Neural cell (in vitro differentiated cells): ENCODE measurements at regions not wholly inside any gene's neighbourhood (a gene's known extent, or its start where the extent isn't known, plus 50 kb on each side); places are given as distances from the start of the nearest gene placed in this dataset.

ENCODE experiments used
- H2AFZ ChIP-seq: fragments of 200-600, 300-800 bp; sonication (generic), shearing (Covaris generic); 2 replicates; pipeline ENCODE4 v1.6.0; 2014; ENCODE audit warnings: low read depth, mild to moderate bottlenecking, antibody characterized with exemption, low read length, moderate library complexity
- H3F3A ChIP-seq: fragments of 200-600 bp; shearing (Covaris generic); 2 replicates; pipeline ENCODE4 v1.6.1; 2016; ENCODE audit warnings: mild to moderate bottlenecking, moderate library complexity, mixed read lengths, antibody characterized with exemption, low read length; ENCODE audit not compliant: insufficient read depth, poor library complexity, severe bottlenecking
- H3K27ac ChIP-seq: fragments of 200-600, 300-800 bp; sonication (generic), shearing (Covaris generic); 2 replicates; pipeline ENCODE4 v1.5.1; 2014; ENCODE audit warnings: mild to moderate bottlenecking, low read length, moderate library complexity
- H3K27me3 ChIP-seq: fragments of 300-800, 200-600 bp; sonication (generic), shearing (Covaris generic); 2 replicates; pipeline ENCODE4 v1.6.0; 2014; ENCODE audit warnings: mild to moderate bottlenecking, low read depth, low read length, moderate library complexity; ENCODE audit not compliant: insufficient read depth
- H3K36me3 ChIP-seq: fragments of 300-800, 200-600 bp; sonication (generic), shearing (Covaris generic); 2 replicates; pipeline ENCODE4 v1.5.1; 2014; ENCODE audit warnings: mild to moderate bottlenecking, antibody characterized with exemption, low read length, moderate library complexity; ENCODE audit not compliant: insufficient read depth
- H3K4me2 ChIP-seq: fragments of 300-800, 200-600 bp; sonication (generic), shearing (Covaris generic); 2 replicates; pipeline ENCODE4 v1.6.0; 2014; ENCODE audit warnings: mild to moderate bottlenecking, low read length
- H3K4me3 ChIP-seq: fragments of 300-800, 200-600 bp; sonication (generic), shearing (Covaris generic); 2 replicates; pipeline ENCODE4 v1.5.1; 2014; ENCODE audit warnings: mild to moderate bottlenecking, low read length, moderate library complexity
- H3K79me2 ChIP-seq: fragments of 200-600 bp; shearing (Covaris generic); replicated peaks from 2 replicates; pipeline ENCODE4 v1.6.0; 2014; ENCODE audit warnings: mild to moderate bottlenecking, low read length, moderate library complexity; ENCODE audit not compliant: insufficient read depth
- H3K9ac ChIP-seq: fragments of 300-800, 200-600 bp; sonication (generic), shearing (Covaris generic); 2 replicates; pipeline ENCODE4 v1.6.1; 2016; ENCODE audit warnings: mild to moderate bottlenecking, low read length, mixed read lengths
- H3K9me2 ChIP-seq: fragments of 200-600 bp; shearing (Covaris generic); 2 replicates; pipeline ENCODE4 v1.6.1; 2016; ENCODE audit warnings: mild to moderate bottlenecking, low read length, mixed read lengths; ENCODE audit not compliant: insufficient read depth
- H3K9me3 ChIP-seq: fragments of 200-600, 300-800 bp; sonication (generic), shearing (Covaris generic); 2 replicates; pipeline ENCODE4 v1.6.1; 2016; ENCODE audit warnings: mild to moderate bottlenecking, mixed run types, low read length, moderate library complexity, mixed read lengths
- H4K20me1 ChIP-seq: fragments of 200-600 bp; shearing (Covaris generic); 2 replicates; pipeline ENCODE4 v1.6.1; 2016; ENCODE audit warnings: mild to moderate bottlenecking, mixed run types; ENCODE audit not compliant: insufficient read depth
- EP300 ChIP-seq: fragments of 450-650 bp; conservative IDR thresholded peaks from 2 replicates; pipeline ENCODE4 v1.6.1; 2014; ENCODE audit warnings: antibody characterized with exemption, mild to moderate bottlenecking, moderate library complexity; ENCODE audit not compliant: poor library complexity, severe bottlenecking
- MXI1 ChIP-seq: fragments of 450-650 bp; conservative IDR thresholded peaks from 2 replicates; pipeline ENCODE4 v1.6.1; 2014; ENCODE audit warnings: antibody characterized with exemption, mild to moderate bottlenecking; ENCODE audit not compliant: poor library complexity, severe bottlenecking
- POLR2AphosphoS5 ChIP-seq: IDR thresholded peaks from 2 replicates; pipeline ENCODE4 v1.6.1; 2012
- RAD21 ChIP-seq: fragments of 450-650 bp; conservative IDR thresholded peaks from 2 replicates; pipeline ENCODE4 v1.6.1; 2014; ENCODE audit warnings: antibody characterized with exemption, mild to moderate bottlenecking, moderate library complexity
- TF ChIP-seq, protein P1 (sequence below): fragments of 450-650 bp; IDR thresholded peaks from 2 replicates; pipeline ENCODE4 v1.5.1; 2014; ENCODE audit warnings: antibody characterized with exemption, mild to moderate bottlenecking, moderate library complexity; ENCODE audit not compliant: poor library complexity, severe bottlenecking
- TF ChIP-seq, protein P2 (sequence below): IDR thresholded peaks from 2 replicates; pipeline ENCODE4 v1.6.1; 2012; ENCODE audit warnings: borderline replicate concordance

DNA sequence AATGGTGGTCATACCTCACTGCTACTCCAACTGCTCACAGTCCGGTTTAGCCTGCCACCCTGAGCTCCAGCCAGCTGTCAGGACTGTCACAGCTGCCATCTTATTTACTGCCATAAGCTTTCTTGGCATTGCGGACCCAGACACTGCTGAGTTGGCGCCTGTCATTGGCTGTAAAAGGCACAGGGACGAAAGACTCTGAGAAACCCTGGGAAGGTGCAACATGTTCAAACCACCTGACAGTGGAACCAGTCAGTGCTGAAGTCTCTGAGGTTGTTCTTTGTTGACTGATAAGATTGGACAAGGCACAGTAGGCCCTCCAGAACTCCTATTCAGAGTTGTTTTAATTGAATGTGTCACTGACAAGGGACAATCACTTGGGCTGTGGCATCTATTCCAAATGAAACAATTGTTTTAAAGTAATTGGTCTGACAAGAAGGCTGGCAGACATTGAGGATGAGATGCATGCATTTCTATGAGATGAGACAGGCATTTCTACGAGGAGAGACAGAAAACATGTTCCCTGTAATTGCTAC is 927.8 kb downstream of the STPG2 start:
- no peak overlapping the region for H2AFZ ChIP-seq
- H3K4me2 ChIP-seq = no peak overlapping the region
- H3F3A ChIP-seq = no peaks in the 10 kb centered on the region
- H3K9me2 ChIP-seq = no peaks in the 10 kb centered on the region
- H3K9ac ChIP-seq = no peak overlapping the region
- no peak overlapping the region for H3K27ac ChIP-seq
- no peak overlapping the region for H3K4me3 ChIP-seq
- no peaks in the 10 kb centered on the region for H3K9me3 ChIP-seq
- TF ChIP-seq MXI1 = no peak
- H3K27me3 ChIP-seq = no peaks in the 10 kb centered on the region
- no peaks in the 10 kb centered on the region for H4K20me1 ChIP-seq
- H3K36me3 ChIP-seq = no peaks in the 10 kb centered on the region
- H3K79me2 ChIP-seq = no peaks in the 10 kb centered on the region

DNA sequence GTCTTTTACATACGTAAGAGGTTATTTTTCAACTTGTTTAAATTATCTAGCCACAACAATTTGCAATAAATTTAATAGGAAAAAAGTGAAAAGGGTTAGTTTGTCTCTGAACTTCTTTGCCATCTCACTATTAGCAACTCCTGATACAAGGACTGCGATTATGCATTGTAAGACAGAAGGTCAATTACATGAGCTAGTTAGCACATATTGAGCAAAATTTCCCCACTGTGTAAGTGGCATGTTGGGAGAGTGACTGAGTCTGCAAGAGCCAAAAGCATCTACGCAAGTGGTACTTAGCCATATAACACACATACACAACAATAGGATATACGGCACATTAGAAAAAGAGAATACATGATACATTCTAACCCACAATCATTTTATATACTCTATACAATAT is 927.2 kb downstream of the STPG2 start:
- Histone ChIP-seq H3K79me2 (no peaks in the 10 kb centered on the region), H3K36me3 (no peaks in the 10 kb centered on the region), H3K4me3 (no peak overlapping the region), H3K9ac (no peak overlapping the region), H3K9me2 (no peaks in the 10 kb centered on the region), H3F3A (no peaks in the 10 kb centered on the region), H2AFZ (no peak overlapping the region), H3K27me3 (no peaks in the 10 kb centered on the region), H3K9me3 (no peaks in the 10 kb centered on the region), H4K20me1 (no peaks in the 10 kb centered on the region), H3K27ac (no peak overlapping the region), H3K4me2 (no peak overlapping the region)
- no peak for TF ChIP-seq MXI1

DNA sequence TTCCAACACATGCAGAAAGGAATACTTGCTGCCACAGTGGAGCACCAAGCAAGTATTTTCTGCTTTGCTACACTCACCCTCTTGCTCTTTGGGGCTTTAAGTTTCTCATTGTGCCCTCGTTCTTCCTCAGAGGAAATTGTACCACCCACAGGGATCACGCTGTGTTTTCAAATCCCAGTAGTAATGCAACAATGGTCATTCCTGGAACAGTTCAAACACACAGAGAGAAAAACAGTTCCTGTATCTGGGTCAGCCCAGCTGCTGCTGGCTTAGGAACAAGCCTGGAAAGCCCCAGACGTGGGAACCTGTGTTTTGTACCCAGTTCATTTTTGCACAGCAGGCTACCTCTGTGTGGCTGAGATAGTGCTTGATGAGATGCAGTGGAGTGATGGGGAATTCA is 907.8 kb downstream of the STPG2 start:
- TF ChIP-seq RAD21 = no peak
- no peaks in the 10 kb centered on the region for H3K36me3 ChIP-seq
- no peaks in the 10 kb centered on the region for H3F3A ChIP-seq
- H3K9ac ChIP-seq = no peak overlapping the region
- H3K9me2 ChIP-seq = no peaks in the 10 kb centered on the region
- H3K27ac ChIP-seq = no peak overlapping the region
- no peak overlapping the region for H3K4me3 ChIP-seq
- no peaks in the 10 kb centered on the region for H3K79me2 ChIP-seq
- no peaks in the 10 kb centered on the region for H3K9me3 ChIP-seq
- H3K4me2 ChIP-seq = no peak overlapping the region
- peaks cover 6% of the 10 kb centered on the region for H3K27me3 ChIP-seq
- no peak overlapping the region for H2AFZ ChIP-seq
- H4K20me1 ChIP-seq = no peaks in the 10 kb centered on the region

DNA sequence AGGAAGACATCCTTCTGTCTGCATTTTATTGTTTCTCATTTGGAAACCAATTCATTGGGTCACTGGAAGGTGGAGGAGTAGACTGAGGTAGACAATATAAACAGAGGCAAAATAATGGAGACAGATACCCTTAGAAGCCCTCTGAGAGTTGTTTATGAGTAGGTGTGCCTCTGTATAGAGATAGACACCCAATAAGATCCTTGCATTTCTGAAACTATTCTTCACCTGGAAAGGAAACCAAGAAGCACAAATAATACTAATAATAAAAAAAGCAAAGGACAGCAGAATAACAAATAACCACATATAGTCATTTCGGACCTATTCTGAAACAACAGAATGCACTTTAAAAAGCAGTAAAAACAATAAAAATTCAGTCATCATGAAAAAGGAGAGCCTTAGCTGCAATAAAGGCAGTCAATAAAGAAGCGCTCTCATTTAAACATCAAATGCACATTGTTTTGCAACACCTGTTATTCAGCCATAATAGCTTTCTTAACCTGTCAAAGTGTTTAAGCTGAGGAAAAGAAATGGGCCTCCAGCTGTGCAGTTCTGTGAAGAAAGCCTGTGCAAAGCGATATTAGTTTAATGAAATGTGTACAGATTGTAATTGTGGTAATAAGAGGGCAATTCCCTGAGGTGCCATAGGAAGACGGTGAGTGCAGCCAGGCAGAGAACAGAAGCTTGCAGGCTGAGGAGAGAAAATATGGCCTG is 904.2 kb downstream of the STPG2 start:
- Histone ChIP-seq H3K4me3 (no peak overlapping the region), H3K9me2 (no peaks in the 10 kb centered on the region), H3K9me3 (no peaks in the 10 kb centered on the region), H3K79me2 (no peaks in the 10 kb centered on the region), H3K36me3 (no peaks in the 10 kb centered on the region), H3K4me2 (no peak overlapping the region), H3K9ac (no peak overlapping the region), H4K20me1 (no peaks in the 10 kb centered on the region), H3K27me3 (peaks cover 6% of the 10 kb centered on the region), H3F3A (no peaks in the 10 kb centered on the region), H2AFZ (no peak overlapping the region), H3K27ac (peak overlapping the region; percentile 15)
- peak; percentile 91 for TF ChIP-seq POLR2AphosphoS5
- TF ChIP-seq, protein P1, sequence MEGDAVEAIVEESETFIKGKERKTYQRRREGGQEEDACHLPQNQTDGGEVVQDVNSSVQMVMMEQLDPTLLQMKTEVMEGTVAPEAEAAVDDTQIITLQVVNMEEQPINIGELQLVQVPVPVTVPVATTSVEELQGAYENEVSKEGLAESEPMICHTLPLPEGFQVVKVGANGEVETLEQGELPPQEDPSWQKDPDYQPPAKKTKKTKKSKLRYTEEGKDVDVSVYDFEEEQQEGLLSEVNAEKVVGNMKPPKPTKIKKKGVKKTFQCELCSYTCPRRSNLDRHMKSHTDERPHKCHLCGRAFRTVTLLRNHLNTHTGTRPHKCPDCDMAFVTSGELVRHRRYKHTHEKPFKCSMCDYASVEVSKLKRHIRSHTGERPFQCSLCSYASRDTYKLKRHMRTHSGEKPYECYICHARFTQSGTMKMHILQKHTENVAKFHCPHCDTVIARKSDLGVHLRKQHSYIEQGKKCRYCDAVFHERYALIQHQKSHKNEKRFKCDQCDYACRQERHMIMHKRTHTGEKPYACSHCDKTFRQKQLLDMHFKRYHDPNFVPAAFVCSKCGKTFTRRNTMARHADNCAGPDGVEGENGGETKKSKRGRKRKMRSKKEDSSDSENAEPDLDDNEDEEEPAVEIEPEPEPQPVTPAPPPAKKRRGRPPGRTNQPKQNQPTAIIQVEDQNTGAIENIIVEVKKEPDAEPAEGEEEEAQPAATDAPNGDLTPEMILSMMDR = no peak
- TF ChIP-seq, protein P2, sequence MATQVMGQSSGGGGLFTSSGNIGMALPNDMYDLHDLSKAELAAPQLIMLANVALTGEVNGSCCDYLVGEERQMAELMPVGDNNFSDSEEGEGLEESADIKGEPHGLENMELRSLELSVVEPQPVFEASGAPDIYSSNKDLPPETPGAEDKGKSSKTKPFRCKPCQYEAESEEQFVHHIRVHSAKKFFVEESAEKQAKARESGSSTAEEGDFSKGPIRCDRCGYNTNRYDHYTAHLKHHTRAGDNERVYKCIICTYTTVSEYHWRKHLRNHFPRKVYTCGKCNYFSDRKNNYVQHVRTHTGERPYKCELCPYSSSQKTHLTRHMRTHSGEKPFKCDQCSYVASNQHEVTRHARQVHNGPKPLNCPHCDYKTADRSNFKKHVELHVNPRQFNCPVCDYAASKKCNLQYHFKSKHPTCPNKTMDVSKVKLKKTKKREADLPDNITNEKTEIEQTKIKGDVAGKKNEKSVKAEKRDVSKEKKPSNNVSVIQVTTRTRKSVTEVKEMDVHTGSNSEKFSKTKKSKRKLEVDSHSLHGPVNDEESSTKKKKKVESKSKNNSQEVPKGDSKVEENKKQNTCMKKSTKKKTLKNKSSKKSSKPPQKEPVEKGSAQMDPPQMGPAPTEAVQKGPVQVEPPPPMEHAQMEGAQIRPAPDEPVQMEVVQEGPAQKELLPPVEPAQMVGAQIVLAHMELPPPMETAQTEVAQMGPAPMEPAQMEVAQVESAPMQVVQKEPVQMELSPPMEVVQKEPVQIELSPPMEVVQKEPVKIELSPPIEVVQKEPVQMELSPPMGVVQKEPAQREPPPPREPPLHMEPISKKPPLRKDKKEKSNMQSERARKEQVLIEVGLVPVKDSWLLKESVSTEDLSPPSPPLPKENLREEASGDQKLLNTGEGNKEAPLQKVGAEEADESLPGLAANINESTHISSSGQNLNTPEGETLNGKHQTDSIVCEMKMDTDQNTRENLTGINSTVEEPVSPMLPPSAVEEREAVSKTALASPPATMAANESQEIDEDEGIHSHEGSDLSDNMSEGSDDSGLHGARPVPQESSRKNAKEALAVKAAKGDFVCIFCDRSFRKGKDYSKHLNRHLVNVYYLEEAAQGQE = peak; percentile 80
- TF ChIP-seq EP300 = peak; percentile 84
